ENCODE measurements at regions not wholly inside any gene's neighbourhood (a gene's known extent, or its start where the extent isn't known, plus 50 kb on each side); places are given as distances from the start of the nearest gene placed in this dataset.

DNA sequence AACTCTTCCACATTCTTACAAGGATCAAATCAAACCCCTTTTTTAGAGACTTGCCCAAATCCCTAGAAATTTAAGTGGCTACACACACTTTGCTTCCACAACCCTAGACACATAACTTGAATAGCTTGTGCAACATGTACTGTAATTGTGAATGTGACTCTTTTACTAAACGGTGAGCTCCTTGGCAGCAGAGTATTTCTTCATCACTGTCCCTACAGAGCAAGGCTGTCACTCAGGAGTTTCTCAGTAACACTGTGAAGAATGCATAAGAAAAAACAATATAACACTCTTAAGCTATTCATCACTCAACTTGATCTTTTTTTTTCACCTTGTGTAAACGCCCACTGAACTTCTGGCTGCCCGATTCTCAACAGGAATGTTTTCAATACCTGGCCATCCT, 53.8 kb upstream of the ADAMTS18 start:
- TF ChIP-seq POLR2AphosphoS5 (IDR thresholded peaks at IDR 0.05; ENCODE audit: borderline replicate concordance, low read depth, low read length) = no peak
- no peak for TF ChIP-seq EZH2 (IDR thresholded peaks at IDR 0.05)
- no peak for TF ChIP-seq FOXP2 (optimal IDR thresholded peaks at IDR 0.05; ENCODE audit: control extremely low read depth, extremely low read length, insufficient read depth)

All from SK-N-MC (cell line).